ENCODE measurements at regions not wholly inside any gene's neighbourhood (a gene's known extent, or its start where the extent isn't known, plus 50 kb on each side); places are given as distances from the start of the nearest gene placed in this dataset.

- no peak for TF ChIP-seq CTCF (IDR thresholded peaks at IDR 0.05; ENCODE audit: low read depth, low read length)
- Histone ChIP-seq H3K4me3 (ENCODE audit: low read depth, low read length) (no peak overlapping the region), H3K9me3 (ENCODE audit: control insufficient read depth, insufficient read depth, low read length) (peaks cover 57% of the 10 kb centered on the region), H3K27ac (ENCODE audit: low read depth, low read length) (no peak overlapping the region), H3K27me3 (ENCODE audit: control insufficient read depth, insufficient read depth, low read length) (no peaks in the 10 kb centered on the region)
- DNase-seq (ENCODE audit: low read depth, low spot score) = no peak
- POLR2A ChIA-PET = no interaction called here
- CTCF ChIA-PET = no interaction called here
These were observed 410.0 kb upstream of the MGMT start for GRCh38 chr10:129056734-129057689.

- no peak for TF ChIP-seq CTCF (IDR thresholded peaks at IDR 0.05; ENCODE audit: low read depth, low read length)
- Histone ChIP-seq H3K4me3 (ENCODE audit: low read depth, low read length) (no peak overlapping the region), H3K27ac (ENCODE audit: low read depth, low read length) (no peak overlapping the region), H3K9me3 (ENCODE audit: control insufficient read depth, insufficient read depth, low read length) (peaks cover 57% of the 10 kb centered on the region), H3K27me3 (ENCODE audit: control insufficient read depth, insufficient read depth, low read length) (no peaks in the 10 kb centered on the region)
- DNase-seq (ENCODE audit: low read depth, low spot score) = no peak
- ChIA-PET POLR2A (no interaction called here), CTCF (no interaction called here)
These were observed 409.0 kb upstream of the MGMT start for GRCh38 chr10:129057856-129058663.

GRCh38 chr10:129058664-129059155 is 408.3 kb upstream of the MGMT start:
- Histone ChIP-seq H3K27me3 (ENCODE audit: control insufficient read depth, insufficient read depth, low read length) (no peaks in the 10 kb centered on the region), H3K9me3 (ENCODE audit: control insufficient read depth, insufficient read depth, low read length) (peaks cover 56% of the 10 kb centered on the region), H3K4me3 (ENCODE audit: low read depth, low read length) (no peak overlapping the region), H3K27ac (ENCODE audit: low read depth, low read length) (no peak overlapping the region)
- TF ChIP-seq CTCF (IDR thresholded peaks at IDR 0.05; ENCODE audit: low read depth, low read length) = no peak
- DNase-seq (ENCODE audit: low read depth, low spot score) = no peak
- ChIA-PET POLR2A (no interaction called here), CTCF (no interaction called here)

GRCh38 chr10:129059977-129060376 is 407.1 kb upstream of the MGMT start:
- peaks cover 43% of the 10 kb centered on the region for H3K9me3 ChIP-seq (ENCODE audit: control insufficient read depth, insufficient read depth, low read length)
- CTCF ChIA-PET = no interaction called here
- DNase-seq (ENCODE audit: low read depth, low spot score) = no peak
- TF ChIP-seq CTCF (IDR thresholded peaks at IDR 0.05; ENCODE audit: low read depth, low read length) = no peak
- H3K4me3 ChIP-seq (ENCODE audit: low read depth, low read length) = no peak overlapping the region
- H3K27ac ChIP-seq (ENCODE audit: low read depth, low read length) = no peak overlapping the region
- POLR2A ChIA-PET = no interaction called here
- no peaks in the 10 kb centered on the region for H3K27me3 ChIP-seq (ENCODE audit: control insufficient read depth, insufficient read depth, low read length)

- Histone ChIP-seq H3K4me3 (ENCODE audit: low read depth, low read length) (no peak overlapping the region), H3K27me3 (ENCODE audit: control insufficient read depth, insufficient read depth, low read length) (no peaks in the 10 kb centered on the region), H3K9me3 (ENCODE audit: control insufficient read depth, insufficient read depth, low read length) (peaks cover 25% of the 10 kb centered on the region), H3K27ac (ENCODE audit: low read depth, low read length) (no peak overlapping the region)
- ChIA-PET POLR2A (no interaction called here), CTCF (no interaction called here)
- DNase-seq (ENCODE audit: low read depth, low spot score) = no peak
- no peak for TF ChIP-seq CTCF (IDR thresholded peaks at IDR 0.05; ENCODE audit: low read depth, low read length)
These were observed 403.8 kb upstream of the MGMT start for GRCh38 chr10:129063212-129063611.
